Lung (tissue), 11 donors: ENCODE measurements at regions not wholly inside any gene's neighbourhood (a gene's known extent, or its start where the extent isn't known, plus 50 kb on each side); places are given as distances from the start of the nearest gene placed in this dataset.

Experiments
- ATAC-seq: fragments of 200-7000 bp; cut with Tn5 transposase; one replicate; pipeline ENCODE4 v1.9.1; 2020; ENCODE audit warnings: moderate number of reproducible peaks; ENCODE audit not compliant: insufficient read depth, low FRiP score
- DNase-seq, 3 donors: peaks; one replicate each; pipeline ENCODE4 v3.0.0-alpha.2; 2013 to 2017
- H3K27ac ChIP-seq, 2 donors: one replicate each; pipeline ENCODE4 v1.5.1; 2013; ENCODE audit warnings: mild to moderate bottlenecking in 2 of 2, moderate library complexity in 2 of 2, control low read depth in 1 of 2, inconsistent platforms in 1 of 2, low read depth in 1 of 2, low read length in 1 of 2
- H3K27me3 ChIP-seq, 3 donors: one replicate each; pipeline ENCODE4 v1.5.1; 2013; ENCODE audit warnings: low read length in 2 of 3; ENCODE audit not compliant: control insufficient read depth in 3 of 3, insufficient read depth in 3 of 3
- H3K36me3 ChIP-seq, 4 donors: one replicate each; pipeline ENCODE4 v1.5.1; 2013; ENCODE audit warnings: low read length in 4 of 4, mild to moderate bottlenecking in 1 of 4, moderate library complexity in 1 of 4; ENCODE audit not compliant: control insufficient read depth in 4 of 4, insufficient read depth in 4 of 4
- H3K4me1 ChIP-seq, 5 donors: one replicate each; pipeline ENCODE4 v1.5.1; 2013; ENCODE audit warnings: low read length in 5 of 5, mild to moderate bottlenecking in 2 of 5, moderate library complexity in 1 of 5; ENCODE audit not compliant: control insufficient read depth in 5 of 5, insufficient read depth in 5 of 5
- H3K4me3 ChIP-seq: one replicate; pipeline ENCODE4 v1.5.1; 2013; ENCODE audit warnings: mild to moderate bottlenecking, control low read depth, moderate library complexity
- H3K9ac ChIP-seq, 2 donors: one replicate each; pipeline ENCODE4 v1.5.1; 2013; ENCODE audit warnings: low read length in 2 of 2, control low read depth in 1 of 2; ENCODE audit not compliant: insufficient read depth in 1 of 2
- H3K9me3 ChIP-seq, 4 donors: one replicate each; pipeline ENCODE4 v1.5.1; 2013; ENCODE audit warnings: low read length in 3 of 4, mild to moderate bottlenecking in 1 of 4, moderate library complexity in 1 of 4; ENCODE audit not compliant: control insufficient read depth in 4 of 4, insufficient read depth in 3 of 4
- CTCF ChIP-seq: IDR thresholded peaks from 2 replicates; pipeline ENCODE4 v1.5.1; 2012; ENCODE audit warnings: mild to moderate bottlenecking; ENCODE audit errors: control extremely low read depth, extremely low read depth
- WGBS, 2 donors: extraction: QIAGEN DNeasy Blood & Tissue Kit; methylation state at CpG; one replicate each; pipeline ENCODE4 v1.1.7; 2013; 5-methylcytosine and 5-hydroxymethylcytosine counted together
- donor health status: control.
- donor health status: control.
- donor health status: Bipolar disorder and iron deficiency.
- donor health status: healthy.
- donor health status: DM: yes; HTN: yes; CAD: no.

- WGBS, 2 donors, result 71% methylated on average over 5 of the region's 5 CpGs
- no peaks in the 10 kb centered on the region for H3K4me1 ChIP-seq
- TF ChIP-seq CTCF, result no peak
- DNase-seq (no peak), ATAC-seq (no peak)
- H3K27me3 ChIP-seq, result no peaks in the 10 kb centered on the region
- H3K27ac ChIP-seq, result no peak overlapping the region
- H3K9ac ChIP-seq, result no peak overlapping the region
- H3K4me3 ChIP-seq, result no peak overlapping the region
- peaks cover 0 to 10% (median 0%) of the 10 kb centered on the region in 4 donors for H3K9me3 ChIP-seq
- no peaks in the 10 kb centered on the region for H3K36me3 ChIP-seq
Measured at GRCh38 chr20:20929341-20929740, 176.8 kb downstream of the LINC00237 start.

- no peak for ATAC-seq
- 66 to 69% methylated on average over 8 of the region's 8 CpGs for WGBS, 2 donors
Measured at GRCh38 chr20:20926222-20926905, 179.8 kb downstream of the LINC00237 start.

GRCh38 chr20:20920433-20920832 lies 185.7 kb downstream of the LINC00237 start:
- no peaks in the 10 kb centered on the region for H3K36me3 ChIP-seq
- H3K4me3 ChIP-seq, result no peak overlapping the region
- no peaks in the 10 kb centered on the region for H3K4me1 ChIP-seq
- TF ChIP-seq CTCF, result no peak
- ATAC-seq (no peak), DNase-seq (no peak)
- H3K9me3 ChIP-seq, result peaks cover 0 to 18% (median 3%) of the 10 kb centered on the region in 4 donors
- H3K9ac ChIP-seq, result no peak overlapping the region
- WGBS, 2 donors, result 79 to 81% methylated on average over 5 of the region's 5 CpGs
- H3K27me3 ChIP-seq, result peaks cover 0 to 4% (median 0%) of the 10 kb centered on the region in 3 donors
- no peak overlapping the region for H3K27ac ChIP-seq

More at GRCh38 chr20:20926222-20926905, 179.8 kb downstream of the LINC00237 start:
- Histone ChIP-seq H3K9ac (no peak overlapping the region), H3K27me3 (no peaks in the 10 kb centered on the region), H3K27ac (no peak overlapping the region), H3K4me1 (no peaks in the 10 kb centered on the region), H3K36me3 (no peaks in the 10 kb centered on the region), H3K9me3 (peaks cover 0 to 7% (median 0%) of the 10 kb centered on the region in 4 donors), H3K4me3 (no peak overlapping the region)
- no peak for TF ChIP-seq CTCF
- peak in 1 of 3 donors; percentile 12 for DNase-seq
